Left ventricle myocardium inferior (tissue), 1 donor: ENCODE measurements at regions not wholly inside any gene's neighbourhood (a gene's known extent, or its start where the extent isn't known, plus 50 kb on each side); places are given as distances from the start of the nearest gene placed in this dataset.

Source experiments
- DNase-seq: peaks from one replicate; pipeline ENCODE4 v3.0.0-alpha.2; 2020
- H3K27ac ChIP-seq: fragments of 200-600 bp; replicated peaks from 2 replicates; pipeline ENCODE4 v1.8.0; 2021
- H3K27me3 ChIP-seq: fragments of 200-600 bp; 2 replicates; pipeline ENCODE4 v1.8.0; 2021; ENCODE audit warnings: low read depth
- H3K36me3 ChIP-seq: fragments of 200-600 bp; 2 replicates; pipeline ENCODE4 v1.8.0; 2021
- H3K4me1 ChIP-seq: fragments of 200-600 bp; 2 replicates; pipeline ENCODE4 v1.8.0; 2021
- H3K4me3 ChIP-seq: fragments of 200-600 bp; 2 replicates; pipeline ENCODE4 v1.8.0; 2021; ENCODE audit warnings: mild to moderate bottlenecking, moderate library complexity
- H3K9me3 ChIP-seq: fragments of 200-600 bp; replicated peaks from 2 replicates; pipeline ENCODE4 v1.8.0; 2021
- intact Hi-C: fragments of 100-400 bp; cut with micrococcal nuclease; formaldehyde crosslinking; loops from one replicate; pipeline ENCODE4 v1.11.0; 2022
- TF ChIP-seq, protein P1 (sequence below): fragments of 200-600 bp; IDR thresholded peaks from 2 replicates; pipeline ENCODE4 v1.8.0; 2021; ENCODE audit warnings: antibody characterized with exemption, mild to moderate bottlenecking, borderline replicate concordance
- donor health status: DM: no; HTN: yes; CAD: no; lungs with severe emphysema.

DNA sequence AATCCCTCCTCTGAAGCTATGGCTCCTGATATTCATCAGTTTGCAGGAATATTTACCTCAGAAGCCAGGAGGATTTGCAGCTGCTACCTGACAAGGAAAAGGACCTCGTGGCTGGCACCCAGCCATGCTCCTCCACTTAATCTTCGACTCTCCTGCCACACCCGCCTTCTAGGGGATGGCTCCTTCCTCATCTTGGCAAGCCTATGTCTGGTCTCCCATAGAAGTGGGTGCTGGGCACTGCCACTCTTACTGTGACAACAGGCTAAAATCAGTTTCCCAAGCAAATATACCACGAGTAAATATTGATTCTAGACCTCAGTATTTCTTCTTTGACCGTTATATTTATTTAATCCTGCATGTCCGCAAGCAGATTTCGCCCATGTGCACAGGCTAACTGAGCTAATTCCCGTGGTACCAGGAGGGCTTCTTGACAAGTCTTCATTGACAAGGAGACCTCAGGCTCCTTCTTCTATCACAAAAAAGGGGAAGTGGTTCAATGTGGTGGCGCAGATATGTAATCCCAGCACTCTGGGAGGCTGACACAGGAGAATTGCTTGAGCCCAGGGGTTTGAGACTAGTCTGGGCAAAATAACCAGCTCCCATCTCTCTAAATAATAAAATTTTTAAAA is 52.6 kb upstream of the DCTD start:
- Histone ChIP-seq H3K27me3 (peaks cover 11% of the 10 kb centered on the region), H3K9me3 (peaks cover 7% of the 10 kb centered on the region), H3K36me3 (no peaks in the 10 kb centered on the region), H3K4me1 (no peaks in the 10 kb centered on the region), H3K4me3 (no peak overlapping the region), H3K27ac (no peak overlapping the region)
- DNase-seq, result no peak
- intact Hi-C loops, result no loop called here
- TF ChIP-seq, protein P1, sequence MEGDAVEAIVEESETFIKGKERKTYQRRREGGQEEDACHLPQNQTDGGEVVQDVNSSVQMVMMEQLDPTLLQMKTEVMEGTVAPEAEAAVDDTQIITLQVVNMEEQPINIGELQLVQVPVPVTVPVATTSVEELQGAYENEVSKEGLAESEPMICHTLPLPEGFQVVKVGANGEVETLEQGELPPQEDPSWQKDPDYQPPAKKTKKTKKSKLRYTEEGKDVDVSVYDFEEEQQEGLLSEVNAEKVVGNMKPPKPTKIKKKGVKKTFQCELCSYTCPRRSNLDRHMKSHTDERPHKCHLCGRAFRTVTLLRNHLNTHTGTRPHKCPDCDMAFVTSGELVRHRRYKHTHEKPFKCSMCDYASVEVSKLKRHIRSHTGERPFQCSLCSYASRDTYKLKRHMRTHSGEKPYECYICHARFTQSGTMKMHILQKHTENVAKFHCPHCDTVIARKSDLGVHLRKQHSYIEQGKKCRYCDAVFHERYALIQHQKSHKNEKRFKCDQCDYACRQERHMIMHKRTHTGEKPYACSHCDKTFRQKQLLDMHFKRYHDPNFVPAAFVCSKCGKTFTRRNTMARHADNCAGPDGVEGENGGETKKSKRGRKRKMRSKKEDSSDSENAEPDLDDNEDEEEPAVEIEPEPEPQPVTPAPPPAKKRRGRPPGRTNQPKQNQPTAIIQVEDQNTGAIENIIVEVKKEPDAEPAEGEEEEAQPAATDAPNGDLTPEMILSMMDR, result no peak

DNA sequence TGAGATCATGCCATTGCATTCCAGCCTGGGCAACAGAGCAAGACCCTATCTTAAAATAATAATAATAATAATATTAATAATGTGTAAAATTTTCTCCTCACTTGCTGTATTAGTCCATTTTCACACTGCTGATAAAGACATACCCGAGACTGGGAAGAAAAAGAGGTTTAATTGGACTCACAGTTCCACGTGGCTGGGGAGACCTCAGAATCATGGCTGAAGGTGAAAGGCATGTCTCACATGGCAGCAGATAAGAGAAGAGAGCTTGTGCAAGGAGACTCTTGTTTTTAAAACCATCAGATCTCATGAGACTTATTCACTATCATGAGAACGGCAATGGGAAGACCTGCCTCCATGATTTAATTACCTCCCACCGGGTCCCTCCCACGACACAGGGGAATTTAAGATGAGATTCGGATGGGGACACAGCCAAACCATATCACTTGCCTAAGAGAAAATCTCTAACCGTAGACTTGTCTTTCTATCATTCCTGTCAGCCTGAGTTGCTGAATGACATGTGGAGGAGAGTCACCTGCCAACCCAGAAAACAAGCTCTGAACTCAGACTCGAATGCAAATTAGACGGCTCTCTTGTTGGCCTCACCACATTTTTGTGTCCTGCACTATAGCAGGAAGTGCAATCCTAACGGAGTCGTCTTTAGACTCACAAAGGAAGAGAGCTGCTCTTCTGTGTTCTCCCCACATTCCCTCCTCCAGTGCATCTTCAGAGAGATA is 51.9 kb upstream of the DCTD start:
- Histone ChIP-seq H3K27ac (no peak overlapping the region), H3K4me3 (no peak overlapping the region), H3K4me1 (no peaks in the 10 kb centered on the region), H3K27me3 (peaks cover 11% of the 10 kb centered on the region), H3K9me3 (peaks cover 7% of the 10 kb centered on the region), H3K36me3 (no peaks in the 10 kb centered on the region)
- DNase-seq, result no peak
- TF ChIP-seq, protein P1, result no peak
- intact Hi-C loops, result no loop called here

DNA sequence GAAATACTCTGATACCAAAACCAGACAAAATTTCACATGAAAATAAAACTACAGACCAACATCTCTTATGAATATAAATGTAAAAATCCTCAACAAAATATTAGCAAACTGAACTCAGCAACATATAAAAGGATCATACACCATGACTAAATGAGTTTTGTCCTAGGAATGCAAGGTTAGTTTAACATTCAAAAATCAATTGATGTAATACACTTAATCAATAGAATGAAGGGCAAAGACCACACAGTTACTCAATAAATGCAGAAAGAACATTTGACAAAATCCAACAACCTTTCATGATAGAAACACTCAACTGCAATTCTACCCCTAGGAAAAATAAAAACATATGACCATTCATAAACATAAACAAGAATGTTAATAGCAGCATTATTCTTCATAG is 50.2 kb upstream of the DCTD start:
- H3K4me1 ChIP-seq, result no peaks in the 10 kb centered on the region
- TF ChIP-seq, protein P1, result no peak
- H3K9me3 ChIP-seq, result peaks cover 7% of the 10 kb centered on the region
- H3K27ac ChIP-seq, result no peak overlapping the region
- intact Hi-C loops, result no loop called here
- peaks cover 11% of the 10 kb centered on the region for H3K27me3 ChIP-seq
- no peak for DNase-seq
- H3K36me3 ChIP-seq, result no peaks in the 10 kb centered on the region
- H3K4me3 ChIP-seq, result no peak overlapping the region
